NB4 (cell line): ENCODE measurements at regions not wholly inside any gene's neighbourhood (a gene's known extent, or its start where the extent isn't known, plus 50 kb on each side); places are given as distances from the start of the nearest gene placed in this dataset.

ENCODE experiments used
- POLR2A ChIP-seq: IDR thresholded peaks from 2 replicates; pipeline ENCODE4 v1.6.1; 2011; ENCODE audit warnings: mild to moderate bottlenecking; ENCODE audit not compliant: insufficient read length; ENCODE audit errors: extremely low read depth
- TF ChIP-seq, protein P1 (sequence below): IDR thresholded peaks from one replicate; pipeline ENCODE4 v1.5.1; 2012; ENCODE audit warnings: low read depth, low read length
- TF ChIP-seq, protein P2 (sequence below): IDR thresholded peaks from 2 replicates; pipeline ENCODE4 v1.6.1; 2011; ENCODE audit warnings: low read depth, low read length

GRCh38 chr2:193549661-193550060, 1354.9 kb upstream of the TMEFF2 start:
- TF ChIP-seq, protein P1, sequence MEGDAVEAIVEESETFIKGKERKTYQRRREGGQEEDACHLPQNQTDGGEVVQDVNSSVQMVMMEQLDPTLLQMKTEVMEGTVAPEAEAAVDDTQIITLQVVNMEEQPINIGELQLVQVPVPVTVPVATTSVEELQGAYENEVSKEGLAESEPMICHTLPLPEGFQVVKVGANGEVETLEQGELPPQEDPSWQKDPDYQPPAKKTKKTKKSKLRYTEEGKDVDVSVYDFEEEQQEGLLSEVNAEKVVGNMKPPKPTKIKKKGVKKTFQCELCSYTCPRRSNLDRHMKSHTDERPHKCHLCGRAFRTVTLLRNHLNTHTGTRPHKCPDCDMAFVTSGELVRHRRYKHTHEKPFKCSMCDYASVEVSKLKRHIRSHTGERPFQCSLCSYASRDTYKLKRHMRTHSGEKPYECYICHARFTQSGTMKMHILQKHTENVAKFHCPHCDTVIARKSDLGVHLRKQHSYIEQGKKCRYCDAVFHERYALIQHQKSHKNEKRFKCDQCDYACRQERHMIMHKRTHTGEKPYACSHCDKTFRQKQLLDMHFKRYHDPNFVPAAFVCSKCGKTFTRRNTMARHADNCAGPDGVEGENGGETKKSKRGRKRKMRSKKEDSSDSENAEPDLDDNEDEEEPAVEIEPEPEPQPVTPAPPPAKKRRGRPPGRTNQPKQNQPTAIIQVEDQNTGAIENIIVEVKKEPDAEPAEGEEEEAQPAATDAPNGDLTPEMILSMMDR = no peak
- no peak for TF ChIP-seq POLR2A
- TF ChIP-seq, protein P2, sequence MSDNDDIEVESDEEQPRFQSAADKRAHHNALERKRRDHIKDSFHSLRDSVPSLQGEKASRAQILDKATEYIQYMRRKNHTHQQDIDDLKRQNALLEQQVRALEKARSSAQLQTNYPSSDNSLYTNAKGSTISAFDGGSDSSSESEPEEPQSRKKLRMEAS = no peak
